ENCODE measurements at regions not wholly inside any gene's neighbourhood (a gene's known extent, or its start where the extent isn't known, plus 50 kb on each side); places are given as distances from the start of the nearest gene placed in this dataset.

GRCh38 chr5:166596043-166596442 is 1695.4 kb upstream of the WWC1 start:
- TF ChIP-seq POLR2A (IDR thresholded peaks at IDR 0.05; ENCODE audit: low read length): no peak
- no peak for TF ChIP-seq GATA1 (IDR thresholded peaks at IDR 0.05; ENCODE audit: low read depth, low read length)
